CD4-positive, alpha-beta T cell treated with Interleukin-21 for 1 hour (primary cell): ENCODE measurements at regions not wholly inside any gene's neighbourhood (a gene's known extent, or its start where the extent isn't known, plus 50 kb on each side); places are given as distances from the start of the nearest gene placed in this dataset.
"Not testable (repeated sequence)": the region's sequence is repeated elsewhere in the genome, so short reads cannot be mapped to it uniquely, and the experiment has no call there.

Experiments
- DNase-seq: peaks from one replicate; pipeline ENCODE4 v3.0.0-alpha.2; 2020

DNA sequence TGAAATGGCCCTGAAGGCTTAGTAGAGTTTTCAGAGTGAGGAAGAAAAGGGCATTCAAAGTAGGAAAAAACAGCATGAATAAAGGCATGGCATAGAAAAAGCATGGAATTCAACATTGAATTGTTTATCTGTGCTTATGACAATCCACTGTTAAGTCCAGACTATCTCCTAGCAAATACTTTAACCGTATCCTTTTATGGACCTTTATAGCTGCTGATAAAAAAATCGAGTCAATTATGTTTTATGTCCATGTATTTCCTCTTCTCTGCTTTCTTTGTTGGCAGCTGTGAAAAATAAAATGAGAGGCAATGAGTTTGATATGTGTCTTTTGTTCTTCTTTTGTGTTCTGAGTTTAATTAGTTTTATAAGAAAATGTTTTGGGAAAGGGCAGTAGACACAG is 70.4 kb downstream of the TDRD15 start:
- DNase-seq: no peak

GRCh38 chr2:21194858-21195271 is 71.1 kb downstream of the TDRD15 start:
- DNase-seq: no peak

- DNase-seq: no peak
Observed at GRCh38 chr2:21195326-21195725, 71.6 kb downstream of the TDRD15 start.

GRCh38 chr2:21198637-21199036 is 74.9 kb downstream of the TDRD15 start:
- DNase-seq: no peak

GRCh38 chr2:21203976-21204375 is 80.2 kb downstream of the TDRD15 start:
- no peak for DNase-seq

GRCh38 chr2:21214085-21214484 is 90.3 kb downstream of the TDRD15 start:
- DNase-seq: not testable (repeated sequence)

DNA sequence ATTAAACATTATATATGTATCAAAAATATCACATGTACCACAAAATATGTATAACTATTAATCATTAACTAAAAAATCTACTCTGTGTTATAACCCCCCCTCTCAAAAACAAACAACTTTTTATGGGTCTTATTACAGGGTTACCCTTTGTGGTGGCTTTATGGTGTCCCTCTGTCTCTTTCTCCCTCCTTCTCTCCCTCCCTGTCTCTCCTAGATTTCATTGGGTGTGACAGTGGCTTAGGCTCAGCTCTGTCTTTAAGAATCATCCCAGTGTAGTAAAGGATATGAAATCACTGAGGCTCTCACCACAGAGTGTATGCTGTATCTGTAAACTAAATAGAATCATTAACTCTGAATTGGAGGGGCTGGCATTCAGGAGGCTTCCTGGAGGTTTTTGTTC is 93.7 kb downstream of the TDRD15 start:
- DNase-seq: no peak

- no peak for DNase-seq
Observed at GRCh38 chr2:21220930-21221329, 97.2 kb downstream of the TDRD15 start.

DNA sequence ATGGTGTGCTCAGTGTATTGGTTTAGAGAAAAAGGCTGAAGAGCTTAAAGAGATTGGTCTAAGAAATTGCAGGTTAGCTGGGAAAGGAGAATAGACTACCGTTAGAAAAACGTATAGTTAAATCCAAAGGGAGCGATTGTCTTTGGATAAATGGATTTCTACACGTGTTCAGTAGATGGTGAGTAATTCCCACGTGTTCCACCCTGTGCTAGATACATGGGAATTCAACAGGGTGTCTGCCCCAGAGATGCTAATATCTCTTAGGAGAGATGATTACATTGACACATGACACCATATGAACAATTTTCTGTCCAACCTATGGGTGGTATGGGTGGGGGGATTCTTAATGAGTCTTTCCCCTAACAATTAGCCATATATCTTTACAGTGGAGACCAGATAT is 99.8 kb downstream of the TDRD15 start:
- DNase-seq: no peak

- DNase-seq: no peak
Observed at GRCh38 chr2:21228041-21228895, 104.5 kb downstream of the TDRD15 start.

GRCh38 chr2:21229302-21229701 is 105.5 kb downstream of the TDRD15 start:
- DNase-seq: no peak

GRCh38 chr2:21230140-21230539 is 106.4 kb downstream of the TDRD15 start:
- DNase-seq: no peak

- no peak for DNase-seq
Observed at GRCh38 chr2:21231985-21232384, 108.2 kb downstream of the TDRD15 start.

DNA sequence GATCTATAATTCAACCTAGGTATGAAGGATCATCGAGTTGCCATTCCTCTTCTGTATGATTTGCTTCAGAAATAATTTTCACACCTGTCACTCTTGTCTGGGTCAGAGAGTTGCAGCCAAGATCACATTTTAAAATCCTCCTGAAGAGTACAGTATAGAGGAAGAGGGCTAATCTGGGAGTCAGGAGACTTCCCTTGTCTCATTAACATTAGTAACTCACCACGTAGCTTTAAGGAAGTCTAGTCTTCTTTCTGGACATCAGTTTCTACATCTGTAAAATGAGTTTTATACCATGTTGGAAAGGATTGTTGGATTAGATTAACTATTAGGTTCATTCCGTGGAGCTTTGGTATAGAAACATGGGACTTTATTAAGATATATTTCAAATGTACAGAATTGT is 109.4 kb downstream of the TDRD15 start:
- no peak for DNase-seq

- DNase-seq: no peak
Observed at GRCh38 chr2:21234001-21234400, 110.2 kb downstream of the TDRD15 start.

GRCh38 chr2:21234464-21235120 is 110.8 kb downstream of the TDRD15 start:
- no peak for DNase-seq

- not testable (repeated sequence) for DNase-seq
Observed at GRCh38 chr2:21239749-21240148, 116.0 kb downstream of the TDRD15 start.

DNA sequence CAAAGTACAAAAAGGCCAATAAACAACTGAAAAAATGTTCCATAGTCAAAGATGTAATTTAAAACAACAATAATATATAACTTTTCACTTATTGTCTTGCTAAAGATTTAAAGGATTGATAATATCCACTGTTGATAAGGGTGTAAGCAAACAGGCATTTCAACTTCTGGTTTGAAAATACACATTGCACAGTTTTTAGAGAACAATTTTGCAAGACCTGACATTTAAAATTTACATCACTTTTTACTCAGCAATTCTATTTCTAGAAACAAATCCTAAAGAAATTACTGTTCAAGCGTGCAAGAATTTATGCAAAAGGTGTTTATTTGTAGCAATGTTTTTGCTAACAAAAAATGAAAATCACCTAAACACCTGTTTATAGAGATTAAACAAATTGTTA is 120.4 kb downstream of the TDRD15 start:
- no peak for DNase-seq

GRCh38 chr2:21245565-21245964 is 121.8 kb downstream of the TDRD15 start:
- no peak for DNase-seq

GRCh38 chr2:21249367-21249766 is 125.6 kb downstream of the TDRD15 start:
- no peak for DNase-seq

- DNase-seq: no peak
Observed at GRCh38 chr2:21250673-21251072, 126.9 kb downstream of the TDRD15 start.

GRCh38 chr2:21251216-21251980 is 127.6 kb downstream of the TDRD15 start:
- DNase-seq: no peak

DNA sequence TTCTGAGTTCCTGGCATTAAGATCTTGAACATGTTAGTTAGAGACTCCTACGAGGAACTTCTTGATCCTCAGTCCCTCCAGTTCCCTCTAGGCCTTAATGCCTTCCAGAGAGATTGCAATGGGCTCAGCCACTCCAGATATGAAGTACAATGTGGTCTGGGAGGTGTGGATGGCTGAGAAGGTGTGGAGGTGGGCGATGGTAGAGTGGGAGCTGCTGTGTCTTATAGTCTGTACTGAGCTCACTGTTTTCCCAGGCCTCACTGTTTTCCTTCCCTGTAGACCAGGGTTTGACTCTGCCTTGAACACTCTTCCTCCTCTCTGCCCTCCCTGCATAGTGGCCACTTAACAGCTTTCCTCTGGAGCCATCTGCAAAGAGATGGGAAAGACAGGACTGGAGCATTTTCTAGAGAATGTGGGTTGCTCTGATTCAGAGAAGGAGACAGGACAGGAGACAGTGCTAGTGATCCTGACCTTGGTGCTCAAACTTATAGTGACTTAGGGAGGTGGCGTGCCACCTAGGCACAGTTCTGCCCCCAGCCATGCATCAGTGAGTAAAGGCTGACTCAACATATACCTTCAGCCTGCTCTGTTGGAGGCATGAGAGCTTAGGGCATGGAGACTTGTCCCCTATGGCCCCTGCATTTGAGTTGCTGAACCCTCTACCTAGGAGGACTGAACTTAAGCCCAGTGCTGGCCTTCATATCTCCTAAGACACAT is 129.7 kb downstream of the TDRD15 start:
- DNase-seq: no peak
